ENCODE measurements at regions not wholly inside any gene's neighbourhood (a gene's known extent, or its start where the extent isn't known, plus 50 kb on each side); places are given as distances from the start of the nearest gene placed in this dataset.

DNA sequence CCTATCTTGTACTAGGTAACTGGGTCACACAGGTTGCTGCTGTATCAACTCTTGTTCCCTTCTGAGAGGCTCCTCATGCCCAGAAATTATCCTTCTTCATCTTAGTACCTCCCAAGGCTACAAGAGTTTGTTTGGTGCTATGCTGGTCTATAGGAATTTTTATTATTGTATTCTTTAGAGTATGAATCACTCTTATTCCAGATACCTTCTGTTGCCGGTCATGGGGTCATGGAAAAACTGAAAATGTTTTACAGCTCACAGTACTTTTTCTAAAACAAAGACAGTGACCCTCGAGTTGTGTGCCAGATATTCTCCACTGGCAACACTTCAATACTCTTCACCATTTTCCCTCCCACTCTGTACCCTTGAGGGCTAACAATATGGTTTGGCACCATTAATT, 1598.0 kb upstream of the TMEM132C start:
- no peak for DNase-seq (ENCODE audit: low read depth, low spot score)

- no peak for DNase-seq (ENCODE audit: low read depth, low spot score)
Observed at GRCh38 chr12:126676434-126676833, 1590.5 kb upstream of the TMEM132C start.

DNA sequence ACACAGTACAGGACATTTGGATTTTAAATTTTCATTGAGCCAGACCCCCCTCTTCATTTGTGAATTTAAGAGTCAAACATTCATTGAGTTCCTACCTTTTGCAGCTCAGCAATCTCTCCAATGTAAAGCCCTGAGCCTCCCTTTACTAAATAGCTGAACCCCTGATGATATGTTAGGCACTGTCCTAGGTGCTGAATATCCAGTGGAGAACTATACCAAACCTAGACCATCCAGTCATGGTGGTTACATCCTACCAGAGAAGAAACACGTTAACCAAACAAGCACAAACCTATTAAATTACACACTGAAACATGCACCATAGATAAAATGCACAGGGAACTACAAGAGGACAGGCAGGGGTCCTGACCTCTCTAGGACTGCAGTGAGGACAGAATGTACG, 1585.3 kb upstream of the TMEM132C start:
- no peak for DNase-seq (ENCODE audit: low read depth, low spot score)

DNA sequence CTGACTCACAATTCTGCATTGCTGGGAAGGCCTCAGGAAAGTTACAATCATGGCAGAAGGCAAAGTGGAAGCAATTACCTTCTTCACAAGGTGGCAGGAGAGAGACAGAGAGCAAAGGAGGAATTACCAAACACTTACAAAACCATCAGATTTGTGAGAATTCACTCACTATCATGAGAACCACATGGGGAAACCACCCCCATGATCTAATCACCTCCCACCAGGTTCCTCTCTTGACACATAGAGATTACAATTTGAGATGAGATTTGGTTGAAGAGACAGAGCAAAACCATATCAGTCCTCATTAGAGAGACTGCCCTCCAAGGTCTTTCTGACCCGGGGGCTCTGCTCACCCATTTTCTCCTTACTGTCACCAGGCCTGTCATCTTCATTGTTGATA, 1582.3 kb upstream of the TMEM132C start:
- DNase-seq (ENCODE audit: low read depth, low spot score): no peak

DNA sequence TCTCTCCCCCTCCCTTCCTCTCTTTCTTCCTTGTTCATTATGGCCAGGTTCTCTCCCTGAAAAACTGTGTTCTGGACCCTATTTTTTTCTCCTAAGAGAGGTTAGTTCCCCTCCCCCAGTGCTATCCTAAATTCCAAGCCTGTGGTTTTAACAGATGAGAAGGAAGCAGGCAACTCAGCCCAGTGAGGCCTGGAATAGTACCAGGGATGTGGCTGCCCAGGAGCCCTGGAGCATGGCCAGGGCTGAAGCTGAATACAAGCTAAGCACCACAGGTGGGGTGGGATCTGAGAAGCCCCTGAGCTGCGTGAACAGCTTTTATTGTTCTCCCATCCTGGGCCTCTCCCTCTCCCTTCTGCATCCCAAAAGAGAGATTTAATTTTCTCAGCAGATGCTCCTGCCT, 1581.3 kb upstream of the TMEM132C start:
- no peak for DNase-seq (ENCODE audit: low read depth, low spot score)

DNA sequence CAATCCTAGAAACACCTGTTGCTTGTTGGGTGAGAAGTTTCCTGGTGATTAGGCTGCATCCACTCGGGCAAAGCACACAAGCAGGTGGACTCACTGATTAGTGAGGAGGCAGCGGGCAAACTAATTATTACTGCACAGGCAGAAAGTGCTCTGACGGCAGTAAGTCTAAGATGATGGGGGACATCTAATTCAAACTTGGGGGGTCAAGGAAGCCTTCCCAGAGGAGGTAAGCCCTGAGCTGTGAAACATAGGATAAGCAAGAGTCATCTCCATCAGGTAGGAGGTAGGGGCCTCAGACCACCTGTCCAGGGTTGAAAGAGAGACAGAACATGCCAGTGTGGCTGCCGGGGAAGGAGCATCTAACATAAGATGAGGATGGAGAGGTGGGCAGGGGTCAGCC, 1578.4 kb upstream of the TMEM132C start:
- DNase-seq (ENCODE audit: low read depth, low spot score): no peak

- no peak for DNase-seq (ENCODE audit: low read depth, low spot score)
Observed at GRCh38 chr12:126700096-126700495, 1566.9 kb upstream of the TMEM132C start.

DNA sequence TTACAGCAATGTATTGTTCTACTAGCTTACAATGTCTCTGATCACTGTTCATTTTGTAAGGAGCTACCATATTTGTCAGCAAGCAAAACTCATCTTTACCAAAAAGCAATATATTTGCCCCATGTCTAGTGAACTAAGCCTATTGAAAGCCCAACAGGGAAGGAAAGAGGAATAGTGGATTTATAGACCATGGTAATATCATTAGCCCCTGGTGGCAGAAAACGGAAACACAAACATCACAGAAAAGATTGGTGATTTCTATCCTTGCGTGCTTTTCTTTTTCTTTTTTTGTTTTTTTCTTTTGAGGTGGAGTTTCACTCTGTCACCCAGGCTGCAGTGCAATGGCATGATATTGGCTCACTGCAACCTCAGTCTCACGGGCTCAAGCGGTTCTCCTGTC, 1562.4 kb upstream of the TMEM132C start:
- DNase-seq (ENCODE audit: low read depth, low spot score): no peak

DNA sequence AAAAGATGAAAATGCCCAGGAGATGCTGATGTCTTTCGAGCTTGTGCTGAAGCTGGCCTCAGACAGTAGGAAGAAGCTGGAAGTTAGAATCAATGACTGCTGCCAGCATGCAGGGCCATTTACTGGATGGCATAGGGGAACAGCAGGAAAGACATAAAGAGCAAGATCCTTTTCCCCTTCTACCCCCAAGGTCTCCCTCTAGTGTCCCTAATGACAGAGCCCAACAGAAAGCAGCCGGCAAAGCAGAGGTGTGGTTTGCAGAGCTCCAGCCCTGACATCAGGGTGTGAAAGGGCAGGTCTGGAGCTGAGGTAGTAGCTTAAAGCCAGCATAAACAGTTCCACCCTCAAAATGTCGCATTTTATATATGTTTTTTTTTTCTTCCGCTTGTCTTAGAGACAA, 1560.7 kb upstream of the TMEM132C start:
- no peak for DNase-seq (ENCODE audit: low read depth, low spot score)

DNA sequence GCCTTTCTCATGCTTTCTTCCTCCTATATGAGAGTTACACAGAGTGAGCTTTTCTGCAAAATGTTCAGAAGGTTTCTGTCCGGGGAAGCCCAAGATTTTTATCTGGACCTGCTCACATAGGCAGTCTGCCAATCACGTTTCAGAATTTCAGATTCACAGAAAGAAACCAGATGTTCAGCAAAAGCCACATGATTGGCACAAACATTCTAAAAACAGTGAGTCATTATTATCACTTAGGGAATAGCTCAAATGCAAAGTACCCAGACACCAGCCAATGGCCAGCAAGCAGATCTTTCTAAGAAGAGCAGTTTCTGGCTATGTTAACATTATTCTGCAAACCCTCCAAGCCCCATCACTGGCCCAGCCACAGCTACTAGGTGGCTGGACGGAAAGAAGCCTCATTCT, 1558.5 kb upstream of the TMEM132C start:
- no peak for DNase-seq (ENCODE audit: low read depth, low spot score)

GRCh38 chr12:126718365-126718764, 1548.6 kb upstream of the TMEM132C start:
- DNase-seq (ENCODE audit: low read depth, low spot score): no peak

DNA sequence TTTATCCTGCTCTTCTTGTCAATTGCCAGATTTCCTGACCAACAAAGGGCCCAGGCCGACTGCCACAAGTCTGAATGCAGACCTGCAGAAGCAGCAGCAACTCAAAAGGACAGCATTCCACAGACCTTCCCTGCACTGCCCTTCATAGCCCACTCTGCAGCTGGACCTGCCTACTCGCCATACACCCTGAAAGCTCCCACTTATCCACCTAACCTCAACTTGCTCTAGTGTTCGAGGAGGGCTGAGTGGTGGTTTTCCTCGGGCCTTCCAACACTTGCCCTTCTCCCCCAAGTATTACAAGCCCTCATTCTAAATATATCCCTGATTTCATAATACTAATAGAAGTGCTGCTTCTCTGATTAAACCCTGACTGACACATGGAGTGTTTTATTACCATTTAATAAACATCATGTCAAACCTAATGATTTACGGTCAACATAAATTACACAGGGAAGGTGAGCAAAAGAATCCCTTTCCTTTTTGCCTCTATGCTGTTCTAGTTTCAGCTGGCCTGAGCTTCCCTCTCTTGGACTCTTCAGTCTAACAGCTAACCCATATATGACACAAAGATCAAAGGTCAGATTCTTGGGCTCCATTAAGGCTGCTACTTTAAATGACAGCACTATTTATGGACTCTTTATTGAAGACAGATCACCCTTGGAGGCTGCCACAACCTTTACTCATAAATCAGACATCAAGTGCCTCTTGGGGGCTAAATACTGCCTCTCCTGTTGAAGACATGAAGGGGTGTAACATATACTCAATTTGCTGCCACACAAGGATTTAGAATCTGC, 1546.9 kb upstream of the TMEM132C start:
- no peak for DNase-seq (ENCODE audit: low read depth, low spot score)

- no peak for DNase-seq (ENCODE audit: low read depth, low spot score)
Observed at GRCh38 chr12:126726481-126727217, 1540.3 kb upstream of the TMEM132C start.

- no peak for DNase-seq (ENCODE audit: low read depth, low spot score)
Observed at GRCh38 chr12:126727218-126728075, 1539.5 kb upstream of the TMEM132C start.

- DNase-seq (ENCODE audit: low read depth, low spot score): no peak
Observed at GRCh38 chr12:126734296-126734695, 1532.7 kb upstream of the TMEM132C start.

GRCh38 chr12:126734710-126735109, 1532.3 kb upstream of the TMEM132C start:
- DNase-seq (ENCODE audit: low read depth, low spot score): no peak

DNA sequence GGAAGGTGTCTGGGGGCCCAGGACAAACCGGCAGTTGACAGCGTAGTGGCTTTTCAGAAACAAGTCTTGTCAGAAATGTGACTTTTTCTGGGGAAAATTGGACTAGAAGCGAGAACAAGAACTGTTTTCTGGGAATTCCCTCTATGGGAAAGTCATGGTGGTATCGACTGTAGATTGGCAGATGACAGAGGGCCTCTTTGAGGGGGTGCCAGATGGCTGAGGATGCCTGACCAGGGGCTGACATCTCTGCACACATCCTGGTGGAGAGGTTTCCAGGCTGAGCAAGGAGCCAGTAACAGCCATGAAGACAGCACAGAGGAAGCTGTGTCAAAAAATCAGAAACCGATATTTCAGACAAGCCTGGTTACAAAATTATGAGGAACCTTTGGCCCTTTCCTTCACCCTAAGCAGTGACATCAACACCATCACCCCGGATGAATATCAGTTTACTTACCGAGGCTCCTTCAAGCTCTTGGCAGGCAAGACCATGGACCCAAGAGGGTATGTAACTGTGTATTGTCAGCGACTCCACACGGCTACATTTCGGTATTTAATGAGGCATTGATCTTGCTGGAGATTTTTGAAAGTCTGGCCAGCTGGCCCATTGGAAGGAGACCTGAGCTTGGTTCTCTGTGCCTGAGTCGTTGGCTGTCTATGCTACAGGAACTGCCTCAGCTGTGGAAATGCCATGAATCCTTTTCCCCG, 1525.3 kb upstream of the TMEM132C start:
- DNase-seq (ENCODE audit: low read depth, low spot score): no peak

GRCh38 chr12:126742241-126742641, 1524.7 kb upstream of the TMEM132C start:
- no peak for DNase-seq (ENCODE audit: low read depth, low spot score)

DNA sequence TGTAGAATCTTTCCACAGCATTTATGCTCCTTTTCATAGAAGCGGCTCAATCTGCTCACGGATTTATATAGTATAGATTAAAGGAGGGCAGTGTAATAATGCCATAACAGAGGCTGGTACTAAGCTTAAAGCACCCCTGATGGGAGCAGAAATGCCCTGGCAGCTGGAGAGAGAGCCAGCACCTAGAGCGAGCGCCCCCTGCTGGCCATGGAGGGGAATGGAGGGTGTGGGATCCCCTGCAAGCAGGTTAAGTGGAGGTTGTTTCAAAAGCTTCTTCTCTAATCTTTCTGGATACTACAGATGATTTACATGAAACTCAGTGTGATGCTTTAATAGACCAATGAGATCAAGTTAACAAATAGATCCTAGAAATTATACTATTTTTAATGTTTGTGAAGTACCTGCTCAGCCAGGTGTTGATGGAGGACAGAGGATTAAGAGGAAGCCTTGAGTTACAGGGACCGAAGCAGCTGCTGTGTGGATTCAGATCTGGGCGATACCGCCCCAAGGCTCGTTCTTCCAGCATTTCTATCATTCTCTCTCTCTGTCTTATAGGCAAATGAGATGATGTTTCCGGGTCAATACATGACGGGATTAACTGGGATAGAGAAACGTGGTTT, 1519.3 kb upstream of the TMEM132C start:
- DNase-seq (ENCODE audit: low read depth, low spot score): no peak

- DNase-seq (ENCODE audit: low read depth, low spot score): no peak
Observed at GRCh38 chr12:126752021-126752420, 1514.9 kb upstream of the TMEM132C start.

- DNase-seq (ENCODE audit: low read depth, low spot score): no peak
Observed at GRCh38 chr12:126757326-126757725, 1509.6 kb upstream of the TMEM132C start.
